Cardiac muscle cell (in vitro differentiated cells and primary cell): ENCODE measurements at regions not wholly inside any gene's neighbourhood (a gene's known extent, or its start where the extent isn't known, plus 50 kb on each side); places are given as distances from the start of the nearest gene placed in this dataset.

Experiments used
- DNase-seq, 2 donors: peaks; one replicate each; pipeline versions ENCODE4 v3.0.0 to v3.0.0-alpha.2; 2010 to 2017; ENCODE audit warnings: low read depth in 1 of 2, low spot score in 1 of 2
- H3K27ac ChIP-seq: fragments of 200-600 bp; sonication (generic); 2 replicates; pipeline ENCODE4 v1.5.1; 2016
- H3K27me3 ChIP-seq: fragments of 200-600 bp; sonication (generic); 2 replicates; pipeline ENCODE4 v1.6.0; 2016; ENCODE audit warnings: control low read depth
- H3K36me3 ChIP-seq: fragments of 200-600 bp; sonication (generic); 2 replicates; pipeline ENCODE4 v1.5.1; 2016; ENCODE audit warnings: control low read depth
- H3K4me1 ChIP-seq: fragments of 200-600 bp; sonication (generic); 2 replicates; pipeline ENCODE4 v1.8.1; 2017; ENCODE audit warnings: low read depth, mild to moderate bottlenecking, mixed run types
- H3K4me3 ChIP-seq: fragments of 200-600 bp; sonication (generic); 2 replicates; pipeline ENCODE4 v1.5.1; 2016; ENCODE audit warnings: mild to moderate bottlenecking
- H3K9me3 ChIP-seq: fragments of 200-600 bp; sonication (generic); 2 replicates; pipeline ENCODE4 v1.5.1; 2017; ENCODE audit warnings: low read depth, mild to moderate bottlenecking, control low read depth
- TF ChIP-seq, protein P1 (sequence below): IDR thresholded peaks from 2 replicates; pipeline ENCODE4 v1.5.1; 2012; ENCODE audit warnings: low read depth, mild to moderate bottlenecking, low read length

DNA sequence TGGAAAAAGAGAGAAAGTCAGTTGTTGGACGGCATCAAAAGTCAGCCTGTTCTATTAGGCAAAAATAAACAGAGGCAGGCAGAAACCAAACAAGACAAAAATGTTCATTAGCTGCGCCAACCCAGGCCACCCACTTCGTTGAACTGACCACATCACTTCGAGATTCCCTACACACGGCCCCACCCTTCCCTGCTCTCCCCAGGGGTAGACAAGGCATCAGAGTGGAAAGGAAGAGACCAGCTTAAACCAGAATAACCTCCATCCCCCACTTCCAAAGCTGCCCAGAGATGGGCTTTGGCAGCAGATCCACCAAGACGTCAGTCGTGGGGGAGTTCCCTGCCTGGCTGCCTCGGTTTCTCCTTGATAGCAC lies 204.6 kb upstream of the TSHZ3 start:
- TF ChIP-seq, protein P1, sequence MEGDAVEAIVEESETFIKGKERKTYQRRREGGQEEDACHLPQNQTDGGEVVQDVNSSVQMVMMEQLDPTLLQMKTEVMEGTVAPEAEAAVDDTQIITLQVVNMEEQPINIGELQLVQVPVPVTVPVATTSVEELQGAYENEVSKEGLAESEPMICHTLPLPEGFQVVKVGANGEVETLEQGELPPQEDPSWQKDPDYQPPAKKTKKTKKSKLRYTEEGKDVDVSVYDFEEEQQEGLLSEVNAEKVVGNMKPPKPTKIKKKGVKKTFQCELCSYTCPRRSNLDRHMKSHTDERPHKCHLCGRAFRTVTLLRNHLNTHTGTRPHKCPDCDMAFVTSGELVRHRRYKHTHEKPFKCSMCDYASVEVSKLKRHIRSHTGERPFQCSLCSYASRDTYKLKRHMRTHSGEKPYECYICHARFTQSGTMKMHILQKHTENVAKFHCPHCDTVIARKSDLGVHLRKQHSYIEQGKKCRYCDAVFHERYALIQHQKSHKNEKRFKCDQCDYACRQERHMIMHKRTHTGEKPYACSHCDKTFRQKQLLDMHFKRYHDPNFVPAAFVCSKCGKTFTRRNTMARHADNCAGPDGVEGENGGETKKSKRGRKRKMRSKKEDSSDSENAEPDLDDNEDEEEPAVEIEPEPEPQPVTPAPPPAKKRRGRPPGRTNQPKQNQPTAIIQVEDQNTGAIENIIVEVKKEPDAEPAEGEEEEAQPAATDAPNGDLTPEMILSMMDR = no peak
- Histone ChIP-seq H3K27me3 (peaks cover 49% of the 10 kb centered on the region), H3K4me3 (no peak overlapping the region), H3K36me3 (no peaks in the 10 kb centered on the region), H3K4me1 (no peaks in the 10 kb centered on the region), H3K9me3 (no peaks in the 10 kb centered on the region), H3K27ac (no peak overlapping the region)
- DNase-seq = no peak

DNA sequence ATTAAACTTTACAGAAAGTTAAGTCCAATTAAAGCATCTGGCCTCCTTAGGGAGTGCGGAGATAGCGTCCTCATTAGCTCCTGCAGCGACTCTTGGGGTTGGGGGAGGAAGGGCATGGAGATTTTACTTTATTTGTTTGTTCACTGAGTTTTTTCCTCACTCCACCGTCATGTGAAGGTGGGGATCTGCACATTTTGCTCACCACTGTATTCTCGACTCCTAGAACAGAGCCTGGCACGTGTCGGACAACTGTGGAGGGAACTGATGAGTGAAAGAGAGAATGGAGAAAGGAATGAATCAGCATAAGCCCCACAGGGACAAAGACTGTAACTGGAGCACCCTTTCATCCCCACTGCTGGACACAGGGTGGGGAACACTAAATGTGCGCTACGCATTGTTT lies 205.1 kb upstream of the TSHZ3 start:
- H3K27me3 ChIP-seq = peaks cover 45% of the 10 kb centered on the region
- H3K4me3 ChIP-seq = no peak overlapping the region
- DNase-seq = no peak
- no peaks in the 10 kb centered on the region for H3K36me3 ChIP-seq
- H3K9me3 ChIP-seq = no peaks in the 10 kb centered on the region
- TF ChIP-seq, protein P1 = no peak
- H3K27ac ChIP-seq = no peak overlapping the region
- no peaks in the 10 kb centered on the region for H3K4me1 ChIP-seq

DNA sequence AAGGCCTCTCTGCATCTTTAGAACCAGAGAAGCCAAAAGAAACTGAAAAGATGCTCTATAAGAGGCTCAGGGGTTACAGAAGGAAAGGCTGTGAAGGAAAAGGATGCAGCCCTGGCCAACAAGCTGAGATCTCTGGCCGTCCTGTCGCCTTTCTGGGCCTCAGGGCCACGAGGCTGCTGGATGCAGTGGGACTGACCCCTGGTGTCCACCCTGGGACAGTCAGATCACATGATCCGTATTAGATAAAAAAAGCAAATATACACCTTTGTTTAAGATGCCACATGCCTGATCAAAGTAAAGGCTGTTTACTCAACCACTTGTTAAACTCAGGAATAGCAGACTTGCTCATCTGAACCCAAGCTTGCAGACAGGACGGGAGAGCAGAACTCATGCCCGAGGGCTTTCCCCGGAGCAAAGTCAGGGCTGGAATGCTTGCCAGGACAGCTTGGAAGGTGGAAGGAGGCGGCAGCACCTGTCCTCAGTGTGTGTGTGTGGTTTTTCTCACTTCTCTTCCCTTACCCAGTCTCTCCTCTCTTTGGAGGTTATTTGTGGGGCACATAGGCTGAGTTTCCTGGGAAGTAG lies 206.5 kb upstream of the TSHZ3 start:
- peaks cover 36% of the 10 kb centered on the region for H3K27me3 ChIP-seq
- TF ChIP-seq, protein P1 = no peak
- no peak for DNase-seq
- H3K27ac ChIP-seq = no peak overlapping the region
- no peak overlapping the region for H3K4me3 ChIP-seq
- no peaks in the 10 kb centered on the region for H3K36me3 ChIP-seq
- H3K9me3 ChIP-seq = no peaks in the 10 kb centered on the region
- H3K4me1 ChIP-seq = no peaks in the 10 kb centered on the region

DNA sequence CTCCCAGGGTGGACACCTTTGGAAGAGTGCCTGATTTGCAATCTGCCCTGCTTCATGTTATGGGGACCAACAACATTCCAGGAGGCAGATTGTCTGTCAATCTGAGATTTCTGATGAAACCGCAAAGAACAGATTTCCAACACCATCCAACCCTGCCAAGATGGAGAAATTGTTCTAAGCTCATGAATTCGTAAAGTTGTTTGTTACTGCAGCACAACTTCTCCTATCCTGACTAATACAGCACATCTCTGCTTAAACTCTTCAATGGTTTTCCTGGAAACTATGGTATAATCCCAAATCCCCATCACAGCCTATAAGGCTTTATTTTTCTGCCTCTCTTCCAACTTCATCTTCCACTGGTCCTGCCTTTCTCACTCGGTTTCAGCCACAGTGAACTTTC lies 210.3 kb upstream of the TSHZ3 start:
- Histone ChIP-seq H3K27ac (no peak overlapping the region), H3K4me3 (no peak overlapping the region), H3K27me3 (peaks cover 36% of the 10 kb centered on the region), H3K36me3 (no peaks in the 10 kb centered on the region), H3K9me3 (no peaks in the 10 kb centered on the region), H3K4me1 (no peaks in the 10 kb centered on the region)
- DNase-seq = no peak
- TF ChIP-seq, protein P1 = no peak

DNA sequence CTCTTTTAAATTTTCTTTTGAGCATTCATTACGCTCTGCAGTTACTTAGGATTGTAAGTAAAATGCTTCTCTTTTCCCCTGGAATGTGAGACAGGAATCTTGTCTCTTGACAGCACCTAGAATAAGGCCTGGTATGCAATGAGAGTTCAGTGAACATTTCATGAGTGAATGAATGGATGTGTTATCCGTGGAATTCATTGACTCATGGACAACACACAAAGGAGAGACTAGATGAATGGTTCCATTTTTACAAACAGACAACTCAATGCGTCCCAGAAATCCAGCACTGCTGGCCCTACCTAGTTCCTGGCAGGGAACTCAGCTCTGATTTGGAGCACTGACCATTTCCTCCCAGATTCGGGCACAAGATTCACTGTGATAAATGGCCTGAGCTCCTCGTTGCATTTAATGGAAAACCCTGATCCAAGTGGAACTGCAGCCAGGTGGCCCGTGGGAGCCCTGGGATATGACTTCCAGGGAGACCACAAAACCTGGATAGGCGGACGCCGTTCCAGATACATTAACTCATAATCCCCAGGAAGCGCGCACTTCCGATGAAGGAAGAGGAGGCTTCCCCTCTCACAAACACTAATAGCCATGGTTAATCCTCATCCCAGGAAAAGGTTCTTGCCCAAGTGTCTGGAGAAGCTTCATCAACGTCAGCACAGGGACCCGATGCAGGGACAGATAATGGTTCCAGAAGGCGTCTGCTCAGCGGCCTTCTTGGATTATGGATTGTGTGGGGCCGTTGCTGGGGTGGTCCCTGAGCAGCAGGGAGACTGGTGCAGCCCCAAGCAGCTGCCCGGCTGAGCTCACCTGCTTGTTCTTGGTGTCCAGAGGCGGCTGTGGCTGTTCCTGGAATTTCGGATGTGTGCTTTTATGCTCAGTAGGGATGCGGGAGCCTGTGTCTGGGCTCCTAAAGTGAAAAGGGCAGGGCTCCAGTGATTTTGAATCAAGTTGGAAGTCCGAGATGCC lies 211.1 kb upstream of the TSHZ3 start:
- Histone ChIP-seq H3K27ac (no peak overlapping the region), H3K4me1 (no peaks in the 10 kb centered on the region), H3K36me3 (no peaks in the 10 kb centered on the region), H3K9me3 (no peaks in the 10 kb centered on the region), H3K4me3 (no peak overlapping the region), H3K27me3 (peaks cover 35% of the 10 kb centered on the region)
- TF ChIP-seq, protein P1 = no peak
- DNase-seq = no peak
